Fibroblast of mammary gland (primary cell): ENCODE measurements at regions not wholly inside any gene's neighbourhood (a gene's known extent, or its start where the extent isn't known, plus 50 kb on each side); places are given as distances from the start of the nearest gene placed in this dataset.

Experiments used
- DNase-seq: peaks from one replicate; pipeline ENCODE4 v3.0.0-alpha.2; 2010; ENCODE audit warnings: low read depth
- H3K4me3 ChIP-seq: 2 replicates; pipeline ENCODE4 v1.5.1; 2011; ENCODE audit warnings: low read depth, mild to moderate bottlenecking, low read length, moderate library complexity; ENCODE audit not compliant: control insufficient read depth
- CTCF ChIP-seq: conservative IDR thresholded peaks from 2 replicates; pipeline ENCODE4 v1.5.1; 2011; ENCODE audit warnings: low read depth, low read length, inconsistent platforms; ENCODE audit not compliant: control insufficient read depth, insufficient read depth

GRCh38 chr5:89951876-89952275 lies 457.7 kb downstream of the CETN3 start:
- no peak for DNase-seq
- no peak for TF ChIP-seq CTCF
- H3K4me3 ChIP-seq: no peak overlapping the region

GRCh38 chr5:89950234-89950633 lies 459.3 kb downstream of the CETN3 start:
- TF ChIP-seq CTCF: no peak
- no peak for DNase-seq
- H3K4me3 ChIP-seq: no peak overlapping the region

- no peak for DNase-seq
- H3K4me3 ChIP-seq: no peak overlapping the region
- no peak for TF ChIP-seq CTCF
Observed at GRCh38 chr5:89948977-89949376, 460.6 kb downstream of the CETN3 start.

DNA sequence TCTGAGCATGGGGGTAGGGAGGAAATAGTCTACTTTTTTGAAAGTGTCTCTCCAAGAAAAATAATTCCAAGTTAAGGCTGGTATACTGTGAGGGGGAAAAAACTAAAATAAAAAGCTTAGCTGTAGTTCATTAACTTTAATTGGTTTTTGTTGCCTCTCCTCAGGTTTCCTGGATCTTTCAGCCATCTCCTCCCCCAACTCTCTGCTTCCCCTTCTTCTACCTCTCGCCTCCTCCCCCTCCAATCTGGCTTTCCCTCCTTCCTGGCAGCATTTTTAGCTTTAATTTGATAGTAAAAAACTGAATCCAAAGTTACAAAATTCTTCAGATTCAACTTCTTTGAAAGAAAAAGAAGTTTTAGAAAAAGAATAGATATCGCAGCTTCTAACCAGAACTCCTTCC lies 462.6 kb downstream of the CETN3 start:
- H3K4me3 ChIP-seq: no peak overlapping the region
- no peak for DNase-seq
- no peak for TF ChIP-seq CTCF

GRCh38 chr5:89946508-89946907 lies 463.0 kb downstream of the CETN3 start:
- TF ChIP-seq CTCF: no peak
- DNase-seq: no peak
- no peak overlapping the region for H3K4me3 ChIP-seq

DNA sequence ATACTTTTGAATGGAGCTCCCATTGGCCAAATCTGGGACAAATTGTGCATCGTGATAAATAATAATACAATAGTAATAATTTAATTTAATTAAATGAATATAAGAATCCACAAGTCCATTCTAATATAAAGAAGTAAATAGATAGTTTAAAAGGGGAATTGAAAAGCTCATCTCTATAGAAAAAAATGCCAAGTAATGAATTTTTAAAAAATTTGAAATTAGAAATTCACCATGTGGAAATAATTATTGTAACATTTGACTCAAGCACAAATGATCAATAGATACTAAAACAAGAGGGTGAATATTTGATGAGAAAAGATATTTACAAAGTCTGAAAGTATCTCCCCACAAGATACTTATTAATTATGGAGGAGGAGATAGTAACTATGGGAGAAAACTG lies 467.4 kb downstream of the CETN3 start:
- no peak for TF ChIP-seq CTCF
- H3K4me3 ChIP-seq: no peak overlapping the region
- no peak for DNase-seq

- H3K4me3 ChIP-seq: no peak overlapping the region
- no peak for TF ChIP-seq CTCF
- DNase-seq: peak; percentile 58
Observed at GRCh38 chr5:89936576-89936975, 473.0 kb downstream of the CETN3 start.
